ENCODE measurements at regions not wholly inside any gene's neighbourhood (a gene's known extent, or its start where the extent isn't known, plus 50 kb on each side); places are given as distances from the start of the nearest gene placed in this dataset.

GRCh38 chr11:103703954-103704353, 332.5 kb upstream of the DDI1 start:
- TF ChIP-seq CTCF (IDR thresholded peaks at IDR 0.05; ENCODE audit: borderline replicate concordance, extremely low read depth, low read length, poor library complexity, severe bottlenecking) (no peak), EZH2 (IDR thresholded peaks at IDR 0.05; ENCODE audit: borderline replicate concordance, low read depth, low read length, severe bottlenecking) (no peak)

All from DND-41 (cell line).